Mesothelial cell of epicardium (in vitro differentiated cells): ENCODE measurements at regions not wholly inside any gene's neighbourhood (a gene's known extent, or its start where the extent isn't known, plus 50 kb on each side); places are given as distances from the start of the nearest gene placed in this dataset.

ENCODE experiments used
- DNase-seq, 2 experiments: peaks; one replicate each; pipeline ENCODE4 v3.0.0; 2021; ENCODE audit warnings: low spot score in 2 of 2; ENCODE audit not compliant: unreplicated experiment in 2 of 2
- H3K27ac Mint-ChIP-seq: 2 replicates; pipeline ENCODE4 v1.8.0; 2021; ENCODE audit warnings: mixed read lengths
- H3K27me3 Mint-ChIP-seq: 2 replicates; pipeline ENCODE4 v1.8.0; 2021; ENCODE audit warnings: low read depth, mixed read lengths
- H3K36me3 Mint-ChIP-seq: 2 replicates; pipeline ENCODE4 v1.8.0; 2021; ENCODE audit warnings: mixed read lengths
- H3K4me1 Mint-ChIP-seq: 2 replicates; pipeline ENCODE4 v1.8.0; 2021; ENCODE audit warnings: mixed read lengths
- H3K4me3 Mint-ChIP-seq: 2 replicates; pipeline ENCODE4 v1.8.0; 2021; ENCODE audit warnings: mild to moderate bottlenecking, moderate library complexity, mixed read lengths
- H3K9me3 Mint-ChIP-seq: 2 replicates; pipeline ENCODE4 v1.8.0; 2021; ENCODE audit warnings: mixed read lengths
- TF ChIP-seq, protein P1 (sequence below): fragments of 200-600 bp; sonication (generic); IDR thresholded peaks from one replicate; pipeline ENCODE4 v1.5.0; 2021; ENCODE audit warnings: antibody characterized with exemption; ENCODE audit not compliant: unreplicated experiment

DNA sequence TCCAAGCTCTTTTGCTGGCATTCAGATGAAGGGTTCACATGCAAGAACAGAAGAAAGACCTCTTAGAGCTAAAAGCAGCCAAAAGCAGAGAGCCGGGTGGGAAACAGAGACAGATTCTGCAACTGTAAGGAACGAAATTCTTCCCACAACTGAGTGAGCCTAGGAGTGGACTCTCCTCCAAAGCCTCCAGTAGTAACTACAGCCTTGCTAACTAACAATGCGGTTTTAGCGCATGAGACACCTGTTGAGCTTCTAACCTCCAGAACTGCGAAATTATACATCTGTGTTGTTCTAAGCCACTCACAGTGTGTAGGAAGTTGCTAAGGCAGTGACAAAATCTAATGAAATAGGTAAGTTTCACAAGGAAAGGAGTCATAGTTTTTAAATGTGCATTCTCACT, 98.1 kb upstream of the SLITRK1 start:
- DNase-seq: no peak
- no peak overlapping the region for H3K27ac Mint-ChIP-seq
- no peaks in the 10 kb centered on the region for H3K36me3 Mint-ChIP-seq
- TF ChIP-seq, protein P1, sequence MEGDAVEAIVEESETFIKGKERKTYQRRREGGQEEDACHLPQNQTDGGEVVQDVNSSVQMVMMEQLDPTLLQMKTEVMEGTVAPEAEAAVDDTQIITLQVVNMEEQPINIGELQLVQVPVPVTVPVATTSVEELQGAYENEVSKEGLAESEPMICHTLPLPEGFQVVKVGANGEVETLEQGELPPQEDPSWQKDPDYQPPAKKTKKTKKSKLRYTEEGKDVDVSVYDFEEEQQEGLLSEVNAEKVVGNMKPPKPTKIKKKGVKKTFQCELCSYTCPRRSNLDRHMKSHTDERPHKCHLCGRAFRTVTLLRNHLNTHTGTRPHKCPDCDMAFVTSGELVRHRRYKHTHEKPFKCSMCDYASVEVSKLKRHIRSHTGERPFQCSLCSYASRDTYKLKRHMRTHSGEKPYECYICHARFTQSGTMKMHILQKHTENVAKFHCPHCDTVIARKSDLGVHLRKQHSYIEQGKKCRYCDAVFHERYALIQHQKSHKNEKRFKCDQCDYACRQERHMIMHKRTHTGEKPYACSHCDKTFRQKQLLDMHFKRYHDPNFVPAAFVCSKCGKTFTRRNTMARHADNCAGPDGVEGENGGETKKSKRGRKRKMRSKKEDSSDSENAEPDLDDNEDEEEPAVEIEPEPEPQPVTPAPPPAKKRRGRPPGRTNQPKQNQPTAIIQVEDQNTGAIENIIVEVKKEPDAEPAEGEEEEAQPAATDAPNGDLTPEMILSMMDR: no peak
- H3K9me3 Mint-ChIP-seq: no peaks in the 10 kb centered on the region
- no peak overlapping the region for H3K4me3 Mint-ChIP-seq
- peaks cover 10% of the 10 kb centered on the region for H3K4me1 Mint-ChIP-seq
- H3K27me3 Mint-ChIP-seq: no peaks in the 10 kb centered on the region

DNA sequence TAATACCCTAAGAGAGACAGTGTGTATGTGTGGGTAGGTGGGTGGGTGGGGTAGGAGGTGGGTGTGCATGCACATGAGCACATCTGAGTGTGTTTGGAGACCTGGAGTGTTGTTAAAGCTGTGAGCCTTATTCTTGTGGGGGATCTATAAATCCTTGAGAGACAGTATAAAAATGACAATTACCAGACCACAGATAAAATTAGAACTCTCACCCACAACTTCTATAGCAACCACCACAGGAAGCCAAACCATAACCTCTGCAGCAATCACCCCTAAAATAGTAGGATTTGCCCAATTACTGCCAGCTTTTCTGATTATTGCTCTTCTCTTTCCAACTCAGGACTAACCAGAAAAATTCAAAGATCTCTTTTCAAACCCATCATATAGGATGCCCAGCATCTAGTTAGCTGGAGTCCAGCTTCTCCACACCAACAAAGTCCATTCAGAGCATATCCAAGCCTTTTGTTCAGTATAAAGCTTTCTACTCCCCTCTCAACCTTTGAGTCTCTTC, 93.4 kb upstream of the SLITRK1 start:
- Mint-ChIP-seq H3K4me1 (peaks cover 12% of the 10 kb centered on the region), H3K27ac (no peak overlapping the region), H3K27me3 (no peaks in the 10 kb centered on the region), H3K9me3 (peaks cover 6% of the 10 kb centered on the region), H3K36me3 (no peaks in the 10 kb centered on the region), H3K4me3 (no peak overlapping the region)
- DNase-seq: no peak
- TF ChIP-seq, protein P1: no peak

DNA sequence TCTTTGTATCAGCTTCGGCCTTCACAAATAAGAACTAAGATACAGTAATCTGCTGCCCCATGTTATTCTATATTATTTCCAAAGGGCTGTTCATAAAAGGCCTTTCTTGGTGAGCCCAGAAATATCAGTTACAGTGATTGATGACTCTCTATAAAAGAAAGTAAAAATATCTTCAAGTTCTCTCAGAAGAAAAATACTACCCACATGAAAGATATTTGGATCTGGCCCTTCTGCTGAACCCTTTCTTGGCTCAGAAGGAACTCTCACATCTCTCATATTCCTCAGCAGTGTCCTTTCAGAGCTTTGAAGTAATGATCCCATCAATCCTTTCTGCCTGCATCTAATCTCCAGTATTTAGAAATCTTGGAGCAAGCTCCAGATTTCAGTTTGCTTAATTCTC, 76.3 kb upstream of the SLITRK1 start:
- Mint-ChIP-seq H3K4me3 (no peak overlapping the region), H3K4me1 (peaks cover 21% of the 10 kb centered on the region), H3K27ac (peak overlapping the region; percentile 48), H3K36me3 (no peaks in the 10 kb centered on the region), H3K27me3 (no peaks in the 10 kb centered on the region), H3K9me3 (no peaks in the 10 kb centered on the region)
- DNase-seq: no peak
- TF ChIP-seq, protein P1: no peak

DNA sequence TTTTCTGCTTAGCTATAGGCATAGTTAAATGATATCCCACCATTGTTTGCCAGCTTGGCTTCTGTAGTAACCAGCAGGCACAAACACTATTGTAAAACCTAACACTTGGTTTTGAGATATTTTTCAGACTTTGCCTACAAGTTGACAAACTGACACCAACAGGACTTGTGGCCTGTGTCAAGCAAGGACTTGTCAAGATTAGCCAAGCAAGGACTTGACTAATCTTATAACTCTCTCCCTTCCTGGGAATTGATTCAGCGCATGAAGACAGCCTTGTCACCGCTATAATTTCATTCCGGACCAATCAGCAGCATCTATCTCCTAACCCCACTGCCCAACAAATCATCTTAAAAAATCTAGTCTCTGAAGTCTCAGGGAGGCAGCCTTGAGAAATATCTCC, 72.7 kb upstream of the SLITRK1 start:
- Mint-ChIP-seq H3K36me3 (peaks cover 1% of the 10 kb centered on the region), H3K27ac (peak overlapping the region; percentile 43), H3K9me3 (peaks cover 3% of the 10 kb centered on the region), H3K27me3 (no peaks in the 10 kb centered on the region), H3K4me3 (no peak overlapping the region), H3K4me1 (peaks cover 20% of the 10 kb centered on the region)
- TF ChIP-seq, protein P1: no peak
- DNase-seq: no peak

DNA sequence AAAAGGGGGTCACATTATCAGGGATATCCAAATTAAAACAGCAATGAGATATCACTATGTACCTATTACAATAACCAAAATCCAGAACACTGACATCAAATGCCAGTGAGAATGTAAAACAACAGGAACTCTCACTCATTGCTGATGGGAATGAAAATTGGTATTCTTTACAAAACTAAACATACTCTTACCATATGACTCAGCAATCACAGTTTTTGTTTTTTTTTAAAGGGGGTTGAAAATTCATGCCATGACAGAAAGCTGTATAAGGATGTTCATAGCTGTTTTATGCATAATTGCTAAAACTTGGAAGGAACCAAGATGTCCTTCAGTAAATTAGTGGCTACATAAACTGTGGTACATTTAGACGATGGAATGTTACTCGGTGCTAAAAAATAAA, 71.6 kb upstream of the SLITRK1 start:
- H3K27ac Mint-ChIP-seq: no peak overlapping the region

More for the DNA sequence above, 71.6 kb upstream of the SLITRK1 start:
- Mint-ChIP-seq H3K9me3 (peaks cover 3% of the 10 kb centered on the region), H3K27me3 (no peaks in the 10 kb centered on the region), H3K4me3 (no peak overlapping the region), H3K4me1 (peaks cover 18% of the 10 kb centered on the region), H3K36me3 (peaks cover 1% of the 10 kb centered on the region)
- no peak for DNase-seq
- TF ChIP-seq, protein P1: no peak
